ENCODE measurements at regions not wholly inside any gene's neighbourhood (a gene's known extent, or its start where the extent isn't known, plus 50 kb on each side); places are given as distances from the start of the nearest gene placed in this dataset.

GRCh38 chr21:26669215-26669764, 96.2 kb upstream of the CYYR1 start:
- H3K4me1 Mint-ChIP-seq (ENCODE audit: low read depth): no peaks in the 10 kb centered on the region
- no peak overlapping the region for H3K4me3 Mint-ChIP-seq
- no peaks in the 10 kb centered on the region; the same call in 1 of the 2 replicates for H3K27me3 Mint-ChIP-seq (ENCODE audit: insufficient read depth)
- no peaks in the 10 kb centered on the region for H3K36me3 Mint-ChIP-seq (ENCODE audit: low read depth)
- H3K27ac Mint-ChIP-seq: no peak overlapping the region
- H3K9me3 Mint-ChIP-seq: peaks cover 49% of the 10 kb centered on the region
- TF ChIP-seq CTCF (IDR thresholded peaks at IDR 0.05): no peak
- DNase-seq: no peak

DNA sequence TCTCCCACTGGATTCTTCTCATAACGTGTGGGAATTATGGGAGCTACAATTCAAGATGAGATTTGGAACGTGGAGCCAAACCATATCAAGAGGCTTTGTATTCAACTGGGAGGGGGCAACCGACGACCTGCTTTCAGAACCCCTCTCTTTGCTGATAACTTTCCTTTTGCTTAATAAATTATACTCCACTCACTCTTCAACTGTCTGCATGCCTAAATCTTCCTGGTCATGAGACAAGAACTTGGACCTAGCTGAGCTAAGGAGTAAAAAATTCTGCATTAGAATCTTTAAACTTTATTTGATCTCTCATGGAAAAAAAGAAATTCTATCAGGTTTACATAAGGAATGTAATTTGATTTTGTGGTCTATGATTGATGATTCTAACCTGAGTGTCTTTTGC, 86.7 kb upstream of the CYYR1 start:
- DNase-seq: no peak
- no peak for TF ChIP-seq CTCF (IDR thresholded peaks at IDR 0.05)
- 0 out of 2 replicates have a peak, but pooled peaks cover 4% of the 10 kb centered on the region for H3K36me3 Mint-ChIP-seq (ENCODE audit: low read depth)
- H3K9me3 Mint-ChIP-seq: peaks cover 18% of the 10 kb centered on the region
- no peaks in the 10 kb centered on the region for H3K27me3 Mint-ChIP-seq (ENCODE audit: insufficient read depth)
- no peak overlapping the region for H3K27ac Mint-ChIP-seq
- no peak overlapping the region for H3K4me3 Mint-ChIP-seq
- H3K4me1 Mint-ChIP-seq (ENCODE audit: low read depth): no peaks in the 10 kb centered on the region

GRCh38 chr21:26659182-26659581, 86.1 kb upstream of the CYYR1 start:
- TF ChIP-seq CTCF (IDR thresholded peaks at IDR 0.05): no peak
- Mint-ChIP-seq H3K27me3 (ENCODE audit: insufficient read depth) (no peaks in the 10 kb centered on the region), H3K9me3 (peaks cover 18% of the 10 kb centered on the region), H3K4me1 (ENCODE audit: low read depth) (no peaks in the 10 kb centered on the region), H3K4me3 (no peak overlapping the region), H3K36me3 (ENCODE audit: low read depth) (0 out of 2 replicates have a peak, but pooled peaks cover 4% of the 10 kb centered on the region), H3K27ac (no peak overlapping the region)
- no peak for DNase-seq

- DNase-seq: no peak
- Mint-ChIP-seq H3K4me1 (ENCODE audit: low read depth) (no peaks in the 10 kb centered on the region), H3K27ac (no peak overlapping the region), H3K4me3 (no peak overlapping the region), H3K9me3 (peaks cover 10% of the 10 kb centered on the region), H3K36me3 (ENCODE audit: low read depth) (0 out of 2 replicates have a peak, but pooled peaks cover 4% of the 10 kb centered on the region), H3K27me3 (ENCODE audit: insufficient read depth) (no peaks in the 10 kb centered on the region)
- TF ChIP-seq CTCF (IDR thresholded peaks at IDR 0.05): no peak
Measured at GRCh38 chr21:26655460-26655859, 82.4 kb upstream of the CYYR1 start.

DNA sequence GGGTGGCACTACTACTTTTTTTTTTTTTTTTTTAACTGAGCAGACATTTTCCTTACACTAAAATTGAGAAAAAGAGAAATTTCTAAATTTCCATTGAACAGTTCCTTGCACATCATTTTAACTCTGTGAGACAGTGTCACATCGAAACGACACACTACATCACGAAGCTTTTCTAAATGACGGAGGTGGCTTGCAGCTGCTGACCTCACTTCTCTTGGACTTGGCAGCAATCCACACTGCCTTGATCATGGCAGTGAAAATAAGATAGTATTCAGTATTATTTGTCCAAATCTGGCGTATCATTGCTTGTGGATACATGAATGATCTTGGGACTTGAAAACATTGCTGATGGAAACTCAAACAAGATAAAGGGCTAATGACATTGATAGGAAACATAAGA, 80.3 kb upstream of the CYYR1 start:
- Mint-ChIP-seq H3K4me3 (no peak overlapping the region), H3K27ac (no peak overlapping the region), H3K9me3 (no peaks in the 10 kb centered on the region; the same call in 1 of the 2 replicates), H3K4me1 (ENCODE audit: low read depth) (no peaks in the 10 kb centered on the region), H3K36me3 (ENCODE audit: low read depth) (no peaks in the 10 kb centered on the region), H3K27me3 (ENCODE audit: insufficient read depth) (no peaks in the 10 kb centered on the region)
- DNase-seq: no peak
- no peak for TF ChIP-seq CTCF (IDR thresholded peaks at IDR 0.05)

GRCh38 chr21:26652854-26653253, 79.8 kb upstream of the CYYR1 start:
- H3K27ac Mint-ChIP-seq: no peak overlapping the region
- DNase-seq: no peak
- no peaks in the 10 kb centered on the region for H3K36me3 Mint-ChIP-seq (ENCODE audit: low read depth)
- TF ChIP-seq CTCF (IDR thresholded peaks at IDR 0.05): no peak
- no peaks in the 10 kb centered on the region; the same call in 1 of the 2 replicates for H3K9me3 Mint-ChIP-seq
- H3K4me3 Mint-ChIP-seq: no peak overlapping the region
- no peaks in the 10 kb centered on the region for H3K27me3 Mint-ChIP-seq (ENCODE audit: insufficient read depth)
- no peaks in the 10 kb centered on the region for H3K4me1 Mint-ChIP-seq (ENCODE audit: low read depth)

Measured in HFFc6 (cell line).